Activated CD4-positive, alpha-beta T cell treated with anti-CD3 and anti-CD28 coated beads, Interleukin-2, amount 50 U/mL, for 4 hours (primary cell): ENCODE measurements at regions not wholly inside any gene's neighbourhood (a gene's known extent, or its start where the extent isn't known, plus 50 kb on each side); places are given as distances from the start of the nearest gene placed in this dataset.

Experiments used
- DNase-seq, 2 experiments: peaks; one replicate each; pipeline ENCODE4 v3.0.0-alpha.2; 2020

- no peak for DNase-seq
These were observed 193.9 kb upstream of the KCNG1 start for GRCh38 chr20:51216850-51217249.

- DNase-seq: no peak
These were observed 189.9 kb upstream of the KCNG1 start for GRCh38 chr20:51212816-51213215.

- DNase-seq: no peak
These were observed 188.3 kb upstream of the KCNG1 start for GRCh38 chr20:51211191-51211590.

- no peak for DNase-seq
These were observed 187.2 kb upstream of the KCNG1 start for GRCh38 chr20:51210084-51210483.

- no peak for DNase-seq
These were observed 185.3 kb upstream of the KCNG1 start for GRCh38 chr20:51208162-51208561.

GRCh38 chr20:51206032-51206662 lies 183.2 kb upstream of the KCNG1 start:
- DNase-seq: no peak

GRCh38 chr20:51204794-51205193 lies 181.9 kb upstream of the KCNG1 start:
- no peak for DNase-seq

GRCh38 chr20:51204051-51204715 lies 181.3 kb upstream of the KCNG1 start:
- DNase-seq: no peak

GRCh38 chr20:51202304-51202703 lies 179.4 kb upstream of the KCNG1 start:
- no peak for DNase-seq

GRCh38 chr20:51199920-51200319 lies 177.0 kb upstream of the KCNG1 start:
- DNase-seq: no peak

GRCh38 chr20:51198876-51199523 lies 176.1 kb upstream of the KCNG1 start:
- no peak for DNase-seq

- DNase-seq: no peak
These were observed 175.3 kb upstream of the KCNG1 start for GRCh38 chr20:51198238-51198637.

GRCh38 chr20:51196991-51197651 lies 174.2 kb upstream of the KCNG1 start:
- DNase-seq: no peak

GRCh38 chr20:51195990-51196389 lies 173.1 kb upstream of the KCNG1 start:
- no peak for DNase-seq

GRCh38 chr20:51195419-51195901 lies 172.6 kb upstream of the KCNG1 start:
- no peak for DNase-seq

- DNase-seq: no peak
These were observed 170.3 kb upstream of the KCNG1 start for GRCh38 chr20:51193066-51193772.

- DNase-seq: no peak
These were observed 167.9 kb upstream of the KCNG1 start for GRCh38 chr20:51190783-51191180.

GRCh38 chr20:51189814-51190782 lies 167.2 kb upstream of the KCNG1 start:
- no peak for DNase-seq

- DNase-seq: no peak
These were observed 166.0 kb upstream of the KCNG1 start for GRCh38 chr20:51188941-51189340.

- no peak for DNase-seq
These were observed 164.4 kb upstream of the KCNG1 start for GRCh38 chr20:51187261-51187660.

- DNase-seq: no peak
These were observed 163.0 kb upstream of the KCNG1 start for GRCh38 chr20:51185861-51186260.

GRCh38 chr20:51185277-51185676 lies 162.4 kb upstream of the KCNG1 start:
- DNase-seq: no peak
